Mucosa of rectum (tissue), 2 donors: ENCODE measurements at regions not wholly inside any gene's neighbourhood (a gene's known extent, or its start where the extent isn't known, plus 50 kb on each side); places are given as distances from the start of the nearest gene placed in this dataset.

Source experiments
- H3K27ac ChIP-seq, 2 donors: one replicate each; pipeline ENCODE4 v1.7.0; 2013; ENCODE audit warnings: inconsistent platforms in 2 of 2, low read depth in 2 of 2, low read length in 2 of 2
- H3K27me3 ChIP-seq, 2 donors: one replicate each; pipeline ENCODE4 v1.7.0; 2013; ENCODE audit warnings: low read length in 2 of 2; ENCODE audit not compliant: control insufficient read depth in 2 of 2, insufficient read depth in 2 of 2
- H3K36me3 ChIP-seq, 2 donors: one replicate each; pipeline ENCODE4 v1.7.0; 2013; ENCODE audit warnings: low read length in 2 of 2; ENCODE audit not compliant: control insufficient read depth in 2 of 2, insufficient read depth in 2 of 2
- H3K4me1 ChIP-seq, 2 donors: one replicate each; pipeline ENCODE4 v1.7.0; 2013; ENCODE audit warnings: low read length in 2 of 2, mild to moderate bottlenecking in 1 of 2; ENCODE audit not compliant: control insufficient read depth in 2 of 2, insufficient read depth in 2 of 2
- H3K4me3 ChIP-seq, 2 donors: one replicate each; pipeline ENCODE4 v1.7.0; 2013; ENCODE audit warnings: low read length in 2 of 2
- H3K9ac ChIP-seq, 2 donors: one replicate each; pipeline ENCODE4 v1.7.0; 2013; ENCODE audit warnings: low read length in 2 of 2, low read depth in 1 of 2, mild to moderate bottlenecking in 1 of 2
- H3K9me3 ChIP-seq, 2 donors: one replicate each; pipeline ENCODE4 v1.7.0; 2013; ENCODE audit warnings: low read length in 2 of 2; ENCODE audit not compliant: control insufficient read depth in 2 of 2
- donor health status: healthy.
- donor health status: Normal muscosa, but diverticular disease.

DNA sequence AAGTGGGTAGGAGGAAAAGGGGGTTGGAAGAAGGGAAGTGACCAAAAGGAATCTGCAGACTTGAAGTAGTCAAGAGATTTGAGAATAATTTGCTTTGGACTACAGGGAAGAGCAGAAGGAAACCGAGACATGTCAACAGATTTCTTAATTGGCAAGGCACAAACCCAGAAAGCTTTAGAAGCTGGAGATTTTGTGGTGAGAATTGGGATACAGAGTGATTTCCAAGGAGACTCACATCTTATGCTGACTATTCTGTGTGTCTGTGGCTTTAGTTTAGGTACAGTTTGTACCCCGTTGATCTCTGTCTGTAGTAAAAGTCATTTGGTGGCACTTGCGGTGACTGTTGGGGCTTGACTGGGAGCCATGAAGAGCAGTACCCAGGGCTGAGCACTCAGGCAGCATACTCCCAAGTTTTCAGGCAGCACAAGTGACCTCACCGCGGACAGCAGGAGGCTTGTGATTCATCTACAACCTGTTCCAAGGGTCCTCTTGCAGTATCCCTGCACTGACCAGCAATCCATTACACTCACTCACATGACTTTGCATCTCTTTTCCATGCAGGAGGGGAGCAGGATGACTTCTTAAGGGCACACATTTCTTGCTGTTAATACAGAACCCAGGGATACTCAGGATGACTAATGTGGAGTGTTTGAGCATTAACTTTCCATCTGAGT, 97.1 kb upstream of the TNP1 start:
- no peak overlapping the region for H3K4me3 ChIP-seq
- H3K27ac ChIP-seq, result no peak overlapping the region
- H3K36me3 ChIP-seq, result no peaks in the 10 kb centered on the region

DNA sequence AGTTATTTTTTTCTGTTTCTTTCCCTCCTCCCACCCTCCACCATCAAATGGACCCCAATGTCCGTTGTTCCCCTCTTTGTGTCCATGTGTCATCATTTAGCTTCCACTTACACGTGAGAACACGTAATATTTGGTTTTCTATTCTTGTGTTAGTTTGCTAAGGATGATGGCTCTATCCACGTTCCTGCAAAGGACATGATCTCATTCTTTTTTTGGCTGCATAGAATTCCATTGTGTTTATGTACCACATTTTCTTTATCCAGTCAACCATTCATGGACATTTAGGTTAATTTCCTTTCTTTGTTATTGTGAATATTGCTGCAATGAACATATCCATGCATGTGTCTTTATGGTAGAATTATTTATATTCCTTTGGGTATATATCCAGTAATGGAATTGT, 91.3 kb upstream of the TNP1 start:
- no peaks in the 10 kb centered on the region for H3K27me3 ChIP-seq
- H3K9ac ChIP-seq, result no peak overlapping the region
- H3K36me3 ChIP-seq, result no peaks in the 10 kb centered on the region
- no peak overlapping the region for H3K4me3 ChIP-seq
- no peaks in the 10 kb centered on the region for H3K4me1 ChIP-seq
- no peaks in the 10 kb centered on the region for H3K9me3 ChIP-seq
- no peak overlapping the region for H3K27ac ChIP-seq

More for the DNA sequence above, 97.1 kb upstream of the TNP1 start:
- Histone ChIP-seq H3K27me3 (no peaks in the 10 kb centered on the region), H3K9ac (no peak overlapping the region), H3K9me3 (no peaks in the 10 kb centered on the region), H3K4me1 (no peaks in the 10 kb centered on the region)

DNA sequence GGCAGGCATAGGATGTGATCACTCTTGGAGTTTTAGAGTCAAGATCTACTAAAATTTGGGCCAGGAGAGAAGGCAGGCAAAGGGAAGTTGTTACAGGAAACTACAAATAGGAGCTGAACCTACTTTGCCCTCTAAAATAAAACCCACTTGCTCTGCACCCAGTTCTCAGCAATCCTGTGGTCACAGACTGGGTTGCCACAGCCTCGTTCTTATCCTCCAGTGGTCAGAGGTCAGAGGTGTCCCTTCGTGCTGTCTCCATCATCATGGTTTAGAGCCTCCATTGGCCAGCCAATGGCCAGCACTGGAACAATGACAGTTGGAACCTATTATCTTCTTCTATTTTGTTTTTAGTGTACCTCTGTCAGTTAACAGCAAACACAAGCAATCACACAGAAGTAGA, 90.7 kb upstream of the TNP1 start:
- Histone ChIP-seq H3K9me3 (no peaks in the 10 kb centered on the region), H3K27me3 (no peaks in the 10 kb centered on the region), H3K36me3 (no peaks in the 10 kb centered on the region), H3K9ac (no peak overlapping the region), H3K4me1 (no peaks in the 10 kb centered on the region), H3K27ac (no peak overlapping the region), H3K4me3 (no peak overlapping the region)

DNA sequence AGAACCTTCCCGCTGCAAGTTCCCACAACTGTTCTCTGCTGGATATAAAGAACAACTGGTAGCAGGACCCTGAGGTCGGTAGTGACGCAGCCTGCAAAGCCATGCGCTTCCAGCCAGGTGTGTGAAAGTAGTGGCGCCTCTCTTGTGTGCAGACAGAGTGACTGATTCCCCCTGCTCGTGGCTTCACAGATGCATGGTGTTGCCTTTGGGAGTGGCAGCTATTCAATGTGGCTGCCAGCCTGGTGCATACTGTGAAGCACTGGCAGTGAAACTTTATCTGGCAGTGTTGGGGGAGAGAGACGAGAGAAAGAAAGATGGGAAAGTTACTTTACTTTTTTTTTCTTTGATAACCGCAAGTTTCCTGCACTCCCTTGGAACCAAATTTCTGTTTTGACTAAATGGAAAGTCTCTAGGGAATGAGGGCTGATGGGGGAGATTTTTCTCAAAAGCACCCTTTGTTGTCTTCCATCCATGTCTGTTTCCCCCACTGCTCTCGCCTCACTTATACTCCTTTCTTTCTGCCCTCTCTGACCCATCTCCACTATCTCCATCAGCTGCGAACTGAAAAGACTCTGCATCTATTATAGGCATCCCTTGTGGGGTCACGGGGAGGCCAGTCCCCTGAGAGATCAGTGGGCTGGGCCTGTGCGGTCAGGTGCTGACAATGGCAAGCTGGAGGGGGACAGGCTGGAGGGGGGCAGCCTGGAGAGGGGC, 90.0 kb upstream of the TNP1 start:
- Histone ChIP-seq H3K4me3 (no peak overlapping the region), H3K4me1 (no peaks in the 10 kb centered on the region), H3K27me3 (no peaks in the 10 kb centered on the region), H3K9me3 (no peaks in the 10 kb centered on the region), H3K36me3 (no peaks in the 10 kb centered on the region), H3K9ac (no peak overlapping the region), H3K27ac (no peak overlapping the region)

DNA sequence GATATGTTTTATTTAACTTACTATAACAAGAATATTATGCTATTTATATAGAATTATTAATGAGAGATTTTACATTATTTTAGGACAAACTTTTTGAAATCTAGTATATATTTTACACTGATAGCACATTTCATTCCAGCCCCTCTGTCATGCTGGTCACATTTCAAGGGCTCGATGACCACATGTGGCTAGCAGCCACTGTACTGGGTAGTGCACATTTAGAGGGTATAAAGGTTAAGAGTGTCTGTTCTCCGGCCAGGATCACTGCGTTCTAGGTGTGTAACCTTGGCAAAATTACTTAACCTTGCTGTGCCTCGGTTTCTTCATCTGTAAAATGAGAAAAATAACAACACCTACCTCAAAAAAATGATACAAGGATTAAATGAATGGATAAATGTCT, 87.2 kb upstream of the TNP1 start:
- H3K27ac ChIP-seq, result no peak overlapping the region
- no peaks in the 10 kb centered on the region for H3K36me3 ChIP-seq
- H3K4me1 ChIP-seq, result no peaks in the 10 kb centered on the region
- no peaks in the 10 kb centered on the region for H3K9me3 ChIP-seq
- no peak overlapping the region for H3K9ac ChIP-seq
- no peak overlapping the region for H3K4me3 ChIP-seq
- no peaks in the 10 kb centered on the region for H3K27me3 ChIP-seq

DNA sequence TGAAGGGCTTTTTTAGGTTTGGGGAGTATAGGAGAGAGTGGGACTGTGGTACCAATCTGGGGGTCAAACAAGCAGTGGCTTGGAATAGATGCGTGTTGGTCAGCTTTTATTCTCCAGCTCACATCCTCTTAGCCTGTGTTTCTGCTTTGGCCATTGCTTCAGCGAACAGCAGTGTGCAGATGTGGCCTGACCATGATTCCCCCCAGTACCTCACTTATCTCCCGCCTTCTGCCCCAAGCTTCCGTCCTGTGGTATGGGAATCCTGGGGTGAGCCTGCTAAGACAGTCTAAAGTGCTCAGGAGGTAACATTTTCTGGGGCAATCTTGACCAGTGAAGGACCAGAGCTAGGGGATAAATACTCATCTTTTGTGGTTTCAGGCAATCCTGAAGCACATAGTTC, 84.9 kb upstream of the TNP1 start:
- Histone ChIP-seq H3K4me3 (no peak overlapping the region), H3K36me3 (no peaks in the 10 kb centered on the region), H3K4me1 (no peaks in the 10 kb centered on the region), H3K9ac (no peak overlapping the region), H3K27me3 (no peaks in the 10 kb centered on the region), H3K27ac (no peak overlapping the region), H3K9me3 (no peaks in the 10 kb centered on the region)

DNA sequence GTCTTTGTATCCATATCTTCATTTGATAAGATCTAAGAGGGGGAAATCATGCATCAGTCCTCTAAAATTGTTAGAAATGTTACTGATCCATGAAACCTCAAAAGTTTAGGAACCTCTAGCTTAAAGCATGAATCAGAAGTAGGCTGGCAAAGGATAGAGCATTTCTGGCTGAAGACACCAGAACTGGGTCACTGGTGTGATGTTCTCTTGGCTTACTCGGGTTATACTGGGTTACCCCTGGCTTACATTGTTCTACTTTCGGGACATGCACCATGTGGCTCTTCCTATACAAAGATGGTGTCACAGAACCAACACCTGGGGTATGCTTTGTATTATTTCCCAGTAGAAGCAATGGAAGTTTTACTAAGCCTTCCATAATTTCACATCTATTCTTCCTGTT, 83.2 kb upstream of the TNP1 start:
- H3K27me3 ChIP-seq, result no peaks in the 10 kb centered on the region
- no peak overlapping the region for H3K27ac ChIP-seq
- H3K4me3 ChIP-seq, result no peak overlapping the region
- no peaks in the 10 kb centered on the region for H3K9me3 ChIP-seq
- no peaks in the 10 kb centered on the region for H3K4me1 ChIP-seq
- H3K36me3 ChIP-seq, result no peaks in the 10 kb centered on the region
- H3K9ac ChIP-seq, result no peak overlapping the region

DNA sequence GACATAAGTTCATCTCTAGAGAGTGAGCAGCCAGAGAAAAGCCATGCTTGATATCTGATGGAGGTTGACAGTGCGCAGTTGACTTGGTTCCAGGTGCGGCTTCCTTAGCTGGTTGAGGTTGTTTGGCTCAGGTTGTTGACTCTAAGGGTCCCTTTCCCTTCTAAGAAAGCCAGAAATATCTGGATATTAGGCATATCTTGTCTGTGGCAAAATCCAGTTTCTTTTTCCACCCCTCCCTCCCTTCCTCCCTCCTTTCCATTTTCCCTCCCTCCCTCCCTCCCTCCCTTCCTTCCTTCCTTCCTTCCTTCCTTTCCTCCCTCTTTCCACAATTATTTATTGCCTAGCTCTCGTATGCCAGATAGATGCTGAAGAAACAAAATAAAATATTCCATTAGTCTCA, 82.6 kb upstream of the TNP1 start:
- Histone ChIP-seq H3K4me3 (no peak overlapping the region), H3K27ac (no peak overlapping the region), H3K36me3 (no peaks in the 10 kb centered on the region), H3K4me1 (no peaks in the 10 kb centered on the region), H3K9ac (no peak overlapping the region), H3K27me3 (no peaks in the 10 kb centered on the region), H3K9me3 (no peaks in the 10 kb centered on the region)

DNA sequence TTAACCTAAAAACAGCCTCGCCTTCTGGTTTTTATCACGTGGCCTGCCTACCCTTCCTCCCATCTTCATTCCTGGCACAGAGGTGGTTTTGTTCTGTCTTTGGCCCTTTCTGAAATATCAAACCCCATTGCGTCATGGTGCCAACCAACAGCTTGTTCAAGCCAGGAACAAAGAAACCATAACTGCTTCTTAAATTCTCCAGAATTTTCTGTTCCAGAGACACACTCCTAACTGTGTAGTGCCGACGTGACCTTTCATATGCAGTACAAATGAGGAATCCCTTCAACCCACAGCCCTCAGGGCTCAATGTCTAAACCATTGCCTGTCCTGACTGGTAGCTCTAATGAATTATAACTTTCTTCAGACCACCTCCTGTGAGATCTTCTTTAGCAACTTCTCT, 82.2 kb upstream of the TNP1 start:
- Histone ChIP-seq H3K4me1 (no peaks in the 10 kb centered on the region), H3K27ac (no peak overlapping the region), H3K9ac (no peak overlapping the region), H3K27me3 (no peaks in the 10 kb centered on the region), H3K4me3 (no peak overlapping the region), H3K9me3 (no peaks in the 10 kb centered on the region), H3K36me3 (no peaks in the 10 kb centered on the region)

DNA sequence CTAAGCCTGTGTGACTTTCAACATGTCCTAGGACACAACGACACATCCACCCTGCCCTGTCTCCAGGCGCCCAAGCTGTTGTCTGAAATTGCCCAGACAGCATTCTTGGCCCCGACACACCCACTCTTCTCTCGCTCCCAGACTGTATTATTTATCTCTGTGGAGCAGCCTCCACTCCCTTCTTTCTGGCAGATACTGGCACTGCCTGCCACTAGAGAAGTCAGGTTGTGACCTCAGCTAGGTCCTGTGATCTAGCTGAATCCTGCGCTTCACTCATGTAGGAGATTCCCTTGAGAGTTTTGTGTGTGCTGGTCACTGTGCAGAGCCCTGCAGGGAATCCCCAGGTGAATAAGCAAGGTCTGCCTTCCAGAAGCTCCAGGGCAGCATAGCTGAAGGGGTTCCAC, 77.1 kb upstream of the TNP1 start:
- Histone ChIP-seq H3K27me3 (no peaks in the 10 kb centered on the region), H3K9me3 (no peaks in the 10 kb centered on the region), H3K4me3 (no peak overlapping the region), H3K36me3 (no peaks in the 10 kb centered on the region), H3K4me1 (no peaks in the 10 kb centered on the region), H3K27ac (no peak overlapping the region), H3K9ac (no peak overlapping the region)
